ENCODE measurements at regions not wholly inside any gene's neighbourhood (a gene's known extent, or its start where the extent isn't known, plus 50 kb on each side); places are given as distances from the start of the nearest gene placed in this dataset.

- TF ChIP-seq CTCF (IDR thresholded peaks at IDR 0.05; ENCODE audit: low read depth, low read length) (no peak), EZH2phosphoT487 (IDR thresholded peaks at IDR 0.05; ENCODE audit: low read depth) (no peak)
These were observed 451.2 kb upstream of the TLE4 start for GRCh38 chr9:79120533-79120932.
